ENCODE measurements at regions not wholly inside any gene's neighbourhood (a gene's known extent, or its start where the extent isn't known, plus 50 kb on each side); places are given as distances from the start of the nearest gene placed in this dataset.
"Not testable (repeated sequence)": the region's sequence is repeated elsewhere in the genome, so short reads cannot be mapped to it uniquely, and the experiment has no call there.

- DNase-seq, result no peak
Measured at GRCh38 chr3:40908612-40909011, 290.7 kb upstream of the CTNNB1 start.

- no peak for DNase-seq
Measured at GRCh38 chr3:40911264-40911663, 288.0 kb upstream of the CTNNB1 start.

GRCh38 chr3:40911928-40912327 is 287.4 kb upstream of the CTNNB1 start:
- no peak for DNase-seq

- DNase-seq, result no peak
Measured at GRCh38 chr3:40912461-40912860, 286.8 kb upstream of the CTNNB1 start.

GRCh38 chr3:40913192-40913591 is 286.1 kb upstream of the CTNNB1 start:
- no peak for DNase-seq

GRCh38 chr3:40913641-40914040 is 285.7 kb upstream of the CTNNB1 start:
- DNase-seq, result no peak

GRCh38 chr3:40914475-40914874 is 284.8 kb upstream of the CTNNB1 start:
- no peak for DNase-seq

- no peak for DNase-seq
Measured at GRCh38 chr3:40915346-40915865, 283.9 kb upstream of the CTNNB1 start.

- peak; percentile 6 for DNase-seq
Measured at GRCh38 chr3:40920041-40920440, 279.3 kb upstream of the CTNNB1 start.

- no peak for DNase-seq
Measured at GRCh38 chr3:40921251-40921650, 278.1 kb upstream of the CTNNB1 start.

GRCh38 chr3:40923143-40923542 is 276.2 kb upstream of the CTNNB1 start:
- DNase-seq, result peak; percentile 24

GRCh38 chr3:40923651-40924050 is 275.7 kb upstream of the CTNNB1 start:
- DNase-seq, result no peak

GRCh38 chr3:40924559-40925141 is 274.7 kb upstream of the CTNNB1 start:
- DNase-seq, result no peak

GRCh38 chr3:40925231-40925630 is 274.1 kb upstream of the CTNNB1 start:
- no peak for DNase-seq

- DNase-seq, result no peak
Measured at GRCh38 chr3:40930131-40930538, 269.2 kb upstream of the CTNNB1 start.

- DNase-seq, result no peak
Measured at GRCh38 chr3:40930756-40931155, 268.5 kb upstream of the CTNNB1 start.

GRCh38 chr3:40938591-40938990 is 260.7 kb upstream of the CTNNB1 start:
- no peak for DNase-seq

GRCh38 chr3:40939030-40939740 is 260.1 kb upstream of the CTNNB1 start:
- DNase-seq, result no peak

- no peak for DNase-seq
Measured at GRCh38 chr3:40939741-40940130, 259.6 kb upstream of the CTNNB1 start.

- DNase-seq, result no peak
Measured at GRCh38 chr3:40940651-40941050, 258.7 kb upstream of the CTNNB1 start.

- not testable (repeated sequence) for DNase-seq
Measured at GRCh38 chr3:40947022-40947421, 252.3 kb upstream of the CTNNB1 start.

- DNase-seq, result not testable (repeated sequence)
Measured at GRCh38 chr3:40949347-40949746, 250.0 kb upstream of the CTNNB1 start.

GRCh38 chr3:40951636-40952035 is 247.7 kb upstream of the CTNNB1 start:
- DNase-seq, result no peak

- peak; percentile 30 for DNase-seq
Measured at GRCh38 chr3:40961104-40961857, 238.0 kb upstream of the CTNNB1 start.

Data from activated CD4-positive, alpha-beta T cell treated with anti-CD3 and anti-CD28 coated beads, Interleukin-2, amount 50 U/mL, for 16 hours (primary cell).